ENCODE measurements at regions not wholly inside any gene's neighbourhood (a gene's known extent, or its start where the extent isn't known, plus 50 kb on each side); places are given as distances from the start of the nearest gene placed in this dataset.

- Histone ChIP-seq H3K79me2 (ENCODE audit: insufficient read depth, low read length) (no peaks in the 10 kb centered on the region), H3K9ac (ENCODE audit: low read length) (no peak overlapping the region), H3F3A (ENCODE audit: insufficient read depth, low read length) (no peaks in the 10 kb centered on the region), H3K27me3 (ENCODE audit: insufficient read depth, low read length) (no peaks in the 10 kb centered on the region), H3K4me2 (ENCODE audit: low read length) (no peak overlapping the region), H4K20me1 (ENCODE audit: insufficient read depth, low read length) (no peaks in the 10 kb centered on the region), H3K36me3 (ENCODE audit: insufficient read depth, low read length) (no peaks in the 10 kb centered on the region), H3K4me1 (ENCODE audit: insufficient read depth, low read length, severe bottlenecking) (no peaks in the 10 kb centered on the region), H3K9me3 (ENCODE audit: low read length) (no peaks in the 10 kb centered on the region), H3K27ac (ENCODE audit: low read depth, low read length, poor library complexity, severe bottlenecking) (no peak overlapping the region), H3K9me2 (ENCODE audit: low read depth, low read length) (no peaks in the 10 kb centered on the region), H3K4me3 (ENCODE audit: low read depth, low read length, poor library complexity, severe bottlenecking) (no peak overlapping the region), H2AFZ (ENCODE audit: low read length) (no peak overlapping the region)
- TF ChIP-seq EZH2 (IDR thresholded peaks at IDR 0.05; ENCODE audit: borderline replicate concordance, low read length), result no peak
- no peak for TF ChIP-seq CTCF (IDR thresholded peaks at IDR 0.05; ENCODE audit: low read length)
Observed at GRCh38 chr12:97398704-97399103, 63.9 kb upstream of the RMST start.

DNA sequence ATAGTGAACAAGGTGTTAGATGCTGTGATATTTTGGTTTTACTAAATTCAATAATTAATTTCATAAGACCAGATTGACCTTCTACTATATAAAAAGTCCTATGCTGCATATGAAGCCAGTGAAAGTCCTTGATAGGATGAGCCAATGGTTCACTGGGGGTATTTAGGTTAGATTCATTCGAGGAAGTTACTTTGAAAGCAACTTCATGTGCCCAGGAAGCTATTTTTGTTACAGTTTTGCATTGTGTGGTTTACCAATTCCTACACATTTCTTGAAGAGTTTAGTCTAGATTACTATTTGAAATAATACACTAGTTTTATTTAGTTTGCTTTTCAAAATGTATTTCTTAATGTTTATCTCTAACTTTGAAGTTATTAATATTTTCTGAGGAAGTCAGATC is 58.5 kb upstream of the RMST start:
- Histone ChIP-seq H4K20me1 (ENCODE audit: insufficient read depth, low read length) (no peaks in the 10 kb centered on the region), H3K4me3 (ENCODE audit: low read depth, low read length, poor library complexity, severe bottlenecking) (no peak overlapping the region), H3K9me3 (ENCODE audit: low read length) (no peaks in the 10 kb centered on the region), H3K79me2 (ENCODE audit: insufficient read depth, low read length) (no peaks in the 10 kb centered on the region), H3K9ac (ENCODE audit: low read length) (no peak overlapping the region), H3K27me3 (ENCODE audit: insufficient read depth, low read length) (no peaks in the 10 kb centered on the region), H3K4me1 (ENCODE audit: insufficient read depth, low read length, severe bottlenecking) (no peaks in the 10 kb centered on the region), H3K9me2 (ENCODE audit: low read depth, low read length) (no peaks in the 10 kb centered on the region), H3K36me3 (ENCODE audit: insufficient read depth, low read length) (no peaks in the 10 kb centered on the region), H2AFZ (ENCODE audit: low read length) (no peak overlapping the region), H3K27ac (ENCODE audit: low read depth, low read length, poor library complexity, severe bottlenecking) (no peak overlapping the region), H3K4me2 (ENCODE audit: low read length) (no peak overlapping the region), H3F3A (ENCODE audit: insufficient read depth, low read length) (no peaks in the 10 kb centered on the region)
- TF ChIP-seq CTCF (IDR thresholded peaks at IDR 0.05; ENCODE audit: low read length), result no peak
- TF ChIP-seq EZH2 (IDR thresholded peaks at IDR 0.05; ENCODE audit: borderline replicate concordance, low read length), result no peak

DNA sequence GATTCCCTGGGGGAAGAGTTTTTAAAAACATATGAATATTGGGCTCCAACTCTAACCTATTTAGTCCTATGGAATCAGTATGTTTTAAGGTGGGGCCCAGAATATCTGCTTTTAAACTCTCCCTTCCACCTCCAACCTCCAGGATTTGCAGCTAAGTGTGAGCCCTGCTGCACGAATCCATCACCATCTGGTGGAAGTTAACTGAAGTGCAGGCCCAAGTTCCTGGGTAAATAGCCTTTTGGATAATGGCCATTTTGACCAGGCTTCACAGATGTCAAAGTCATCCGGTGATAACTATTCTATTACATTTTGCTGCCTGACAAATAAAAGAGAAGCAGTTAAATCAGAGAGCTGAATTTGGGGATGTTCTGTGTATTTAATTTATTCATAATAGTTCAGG is 58.1 kb upstream of the RMST start:
- no peaks in the 10 kb centered on the region for H3K27me3 ChIP-seq (ENCODE audit: insufficient read depth, low read length)
- H4K20me1 ChIP-seq (ENCODE audit: insufficient read depth, low read length), result no peaks in the 10 kb centered on the region
- no peaks in the 10 kb centered on the region for H3K9me3 ChIP-seq (ENCODE audit: low read length)
- no peak overlapping the region for H2AFZ ChIP-seq (ENCODE audit: low read length)
- H3K4me2 ChIP-seq (ENCODE audit: low read length), result no peak overlapping the region
- TF ChIP-seq EZH2 (IDR thresholded peaks at IDR 0.05; ENCODE audit: borderline replicate concordance, low read length) (no peak), CTCF (IDR thresholded peaks at IDR 0.05; ENCODE audit: low read length) (peak; percentile 60)
- no peak overlapping the region for H3K9ac ChIP-seq (ENCODE audit: low read length)
- no peaks in the 10 kb centered on the region for H3K9me2 ChIP-seq (ENCODE audit: low read depth, low read length)
- H3K27ac ChIP-seq (ENCODE audit: low read depth, low read length, poor library complexity, severe bottlenecking), result no peak overlapping the region
- no peaks in the 10 kb centered on the region for H3F3A ChIP-seq (ENCODE audit: insufficient read depth, low read length)
- H3K4me3 ChIP-seq (ENCODE audit: low read depth, low read length, poor library complexity, severe bottlenecking), result no peak overlapping the region
- no peaks in the 10 kb centered on the region for H3K4me1 ChIP-seq (ENCODE audit: insufficient read depth, low read length, severe bottlenecking)
- H3K79me2 ChIP-seq (ENCODE audit: insufficient read depth, low read length), result no peaks in the 10 kb centered on the region
- no peaks in the 10 kb centered on the region for H3K36me3 ChIP-seq (ENCODE audit: insufficient read depth, low read length)
